GM19452 (cell line): ENCODE measurements at regions not wholly inside any gene's neighbourhood (a gene's known extent, or its start where the extent isn't known, plus 50 kb on each side); places are given as distances from the start of the nearest gene placed in this dataset.
"Not testable (repeated sequence)": the region's sequence is repeated elsewhere in the genome, so short reads cannot be mapped to it uniquely, and the experiment has no call there.

Experiments
- ATAC-seq: cut with Tn5 transposase; IDR thresholded peaks from one replicate; pipeline ENCODE4 v1.9.1; 2021; ENCODE audit not compliant: unreplicated experiment

DNA sequence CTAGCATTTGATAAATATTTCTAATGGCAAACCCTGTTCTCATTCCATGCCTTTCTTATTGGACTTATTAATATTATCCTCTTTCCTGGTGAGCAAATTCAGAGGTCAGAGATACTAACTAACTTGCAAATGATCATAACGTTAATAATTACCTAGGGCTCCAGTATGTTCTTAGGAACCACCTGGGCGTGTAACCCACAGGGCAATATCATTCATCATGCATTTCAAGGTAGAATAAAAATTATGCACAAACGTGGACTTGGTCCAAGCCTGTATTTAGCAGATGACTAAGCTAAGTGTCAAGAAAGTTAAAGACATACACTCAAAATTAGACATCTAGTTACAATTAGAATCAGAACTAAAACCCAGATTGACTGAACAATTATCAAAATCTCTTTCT, 850.1 kb downstream of the TRIML1 start:
- ATAC-seq: no peak

DNA sequence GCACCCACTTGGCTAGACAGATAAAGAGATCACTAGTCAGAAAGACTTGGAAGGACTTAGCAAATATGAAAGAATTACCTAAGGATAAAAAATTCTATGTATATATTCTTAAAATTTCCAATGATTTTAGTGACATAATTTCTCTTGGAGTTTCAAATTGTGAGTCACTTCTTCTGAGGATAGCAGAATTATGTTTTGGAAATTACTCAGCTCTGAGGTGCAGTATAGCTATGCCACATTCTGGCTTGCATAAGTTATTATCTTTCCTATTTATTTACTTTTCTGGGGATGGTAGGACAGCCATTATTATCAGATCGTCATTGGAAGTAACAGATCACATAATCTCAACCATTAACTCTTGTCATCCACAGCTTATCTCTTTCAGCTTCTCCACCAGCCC, 853.5 kb downstream of the TRIML1 start:
- no peak for ATAC-seq

DNA sequence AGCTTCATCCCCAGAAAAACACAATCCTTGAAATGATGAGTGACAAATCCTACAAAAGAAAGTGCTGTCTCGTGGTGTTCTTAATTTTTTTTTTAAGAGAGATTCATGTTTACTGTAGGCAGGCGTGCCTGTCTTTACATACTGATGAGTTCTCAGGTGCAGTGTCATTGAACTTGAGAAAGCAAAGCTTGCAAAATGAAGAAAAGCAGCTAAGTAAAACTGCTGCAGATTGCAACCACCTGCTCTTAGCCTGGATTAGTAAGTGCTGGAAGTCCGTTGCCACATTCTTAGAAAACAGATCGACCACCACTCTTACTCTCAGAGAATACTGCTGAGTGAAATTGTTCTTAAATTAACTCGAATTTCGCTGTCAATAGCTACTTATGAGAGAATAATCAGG, 854.6 kb downstream of the TRIML1 start:
- ATAC-seq: no peak

DNA sequence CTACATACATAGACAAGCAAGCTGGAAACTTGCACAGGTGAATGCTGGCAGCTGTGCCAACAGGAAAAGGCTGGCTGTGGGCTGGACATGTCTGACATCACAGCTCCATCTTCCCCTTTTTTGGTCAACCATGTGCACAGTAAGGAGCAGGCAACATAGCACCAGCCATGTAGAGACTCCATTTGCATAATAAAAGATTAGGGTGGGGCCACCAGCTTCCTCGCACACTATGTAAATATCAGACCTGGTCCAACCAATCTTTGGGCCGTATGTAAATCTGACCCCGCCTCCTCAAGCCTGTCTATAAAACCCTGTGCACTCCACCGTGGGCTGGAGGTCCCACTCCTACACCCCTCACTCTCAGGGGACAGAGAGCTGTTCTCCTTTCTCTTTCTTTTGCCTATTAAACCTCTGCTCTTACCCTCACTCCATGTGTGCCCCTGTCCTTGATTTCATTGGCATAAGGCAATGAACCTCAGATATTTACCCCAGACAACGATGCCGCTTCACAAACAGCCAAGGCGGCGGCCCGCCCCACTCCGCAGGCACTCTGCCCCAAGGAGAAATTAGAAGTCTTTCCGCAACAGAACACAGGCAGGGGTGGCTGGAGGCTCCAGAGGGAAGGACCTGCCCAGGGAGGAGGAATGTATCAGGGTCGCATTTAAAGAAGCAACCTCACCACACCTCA, 862.2 kb downstream of the TRIML1 start:
- ATAC-seq: no peak

DNA sequence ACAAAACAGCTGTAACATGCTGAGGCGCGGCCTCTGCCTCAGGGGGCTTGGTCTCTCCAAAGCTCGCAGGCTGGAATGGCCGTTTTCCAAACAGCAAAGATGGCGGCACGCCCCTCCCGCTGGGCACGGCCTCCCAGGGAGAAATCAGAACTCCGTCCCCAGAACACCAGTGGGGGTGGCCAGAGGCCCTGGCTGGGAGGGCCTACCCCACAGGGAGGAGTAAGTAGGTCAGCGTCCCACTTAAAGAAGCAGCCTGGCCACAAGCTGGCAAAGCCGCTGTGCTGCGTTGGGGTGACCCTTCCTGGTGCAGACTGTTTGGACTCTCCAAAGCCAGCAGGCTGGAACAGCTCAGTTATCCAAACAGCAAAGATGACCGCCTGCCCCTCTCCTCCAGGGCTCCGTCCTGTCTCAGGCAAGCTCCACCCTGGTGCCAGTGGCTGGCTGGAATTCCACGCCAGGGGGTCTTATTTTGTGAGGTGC, 862.8 kb downstream of the TRIML1 start:
- ATAC-seq: no peak

DNA sequence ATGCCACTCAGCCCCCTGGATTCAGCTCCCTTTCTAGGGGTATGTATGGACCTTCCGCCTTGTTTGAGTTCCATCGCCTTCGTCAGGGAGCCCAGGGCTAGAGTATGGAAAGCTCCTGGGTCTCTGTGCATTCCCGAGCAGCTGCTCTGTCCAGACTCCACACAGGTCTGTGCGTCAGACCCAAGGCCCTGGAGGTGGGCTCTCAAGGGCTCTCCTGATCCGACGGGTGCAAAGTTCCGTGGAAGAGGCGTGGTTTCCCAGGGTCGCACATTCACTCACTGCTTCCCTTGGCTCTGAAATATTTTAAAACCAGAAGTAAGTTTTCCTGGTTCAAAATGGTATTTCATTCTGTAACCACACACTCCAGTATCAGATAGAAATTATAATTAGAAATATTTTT, 863.2 kb downstream of the TRIML1 start:
- ATAC-seq: no peak

DNA sequence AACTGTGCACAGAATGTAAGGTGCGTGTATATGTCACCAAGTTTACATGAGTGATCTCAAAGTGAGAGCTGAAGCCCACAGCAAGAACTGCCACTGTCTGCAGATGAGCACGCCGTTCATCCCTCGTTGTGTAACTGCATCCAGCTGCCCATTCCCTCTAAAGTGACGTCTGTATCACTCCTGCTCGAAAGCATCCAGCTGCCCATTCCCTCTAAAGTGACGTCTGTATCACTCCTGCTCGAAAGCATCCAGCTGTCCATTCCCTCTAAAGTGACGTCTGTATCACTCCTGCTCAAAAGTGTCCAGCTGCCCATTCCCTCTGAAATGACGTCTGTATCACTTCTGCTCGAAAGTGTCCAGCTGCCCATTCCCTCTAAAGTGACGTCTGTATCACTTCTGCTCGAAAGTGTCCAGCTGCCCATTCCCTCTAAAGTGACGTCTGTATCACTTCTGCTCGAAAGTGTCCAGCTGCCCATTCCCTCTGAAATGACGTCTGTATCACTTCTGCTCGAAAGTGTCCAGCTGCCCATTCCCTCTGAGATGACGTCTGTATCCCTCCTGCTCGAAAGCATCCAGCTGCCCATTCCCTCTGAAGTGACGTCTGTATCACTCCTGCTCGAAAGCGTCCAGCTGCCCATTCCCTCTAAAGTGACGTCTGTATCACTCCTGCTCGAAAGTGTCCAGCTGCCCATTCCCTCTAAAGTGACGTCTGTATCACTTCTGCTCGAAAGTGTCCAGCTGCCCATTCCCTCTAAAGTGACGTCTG, 871.4 kb downstream of the TRIML1 start:
- not testable (repeated sequence) for ATAC-seq

DNA sequence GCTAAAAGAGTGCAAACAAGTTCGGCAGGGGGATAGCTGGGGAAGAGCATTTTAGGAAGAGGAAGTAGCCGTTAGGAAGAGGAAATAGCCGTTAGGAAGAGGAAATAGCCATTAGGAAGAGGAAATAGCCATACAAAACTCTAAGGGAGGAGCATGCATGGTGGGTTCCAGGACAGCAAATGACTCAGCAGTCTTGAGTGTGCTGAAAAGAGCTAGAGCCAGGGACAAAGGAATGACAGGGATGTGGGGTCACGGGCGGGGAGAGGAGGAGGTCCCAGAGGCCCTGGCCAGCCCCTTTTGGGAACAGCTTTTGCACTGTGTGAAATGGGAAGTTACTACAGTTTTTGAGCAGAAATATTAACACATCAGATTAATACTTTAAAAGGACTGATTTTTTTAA, 882.6 kb downstream of the TRIML1 start:
- ATAC-seq: no peak

DNA sequence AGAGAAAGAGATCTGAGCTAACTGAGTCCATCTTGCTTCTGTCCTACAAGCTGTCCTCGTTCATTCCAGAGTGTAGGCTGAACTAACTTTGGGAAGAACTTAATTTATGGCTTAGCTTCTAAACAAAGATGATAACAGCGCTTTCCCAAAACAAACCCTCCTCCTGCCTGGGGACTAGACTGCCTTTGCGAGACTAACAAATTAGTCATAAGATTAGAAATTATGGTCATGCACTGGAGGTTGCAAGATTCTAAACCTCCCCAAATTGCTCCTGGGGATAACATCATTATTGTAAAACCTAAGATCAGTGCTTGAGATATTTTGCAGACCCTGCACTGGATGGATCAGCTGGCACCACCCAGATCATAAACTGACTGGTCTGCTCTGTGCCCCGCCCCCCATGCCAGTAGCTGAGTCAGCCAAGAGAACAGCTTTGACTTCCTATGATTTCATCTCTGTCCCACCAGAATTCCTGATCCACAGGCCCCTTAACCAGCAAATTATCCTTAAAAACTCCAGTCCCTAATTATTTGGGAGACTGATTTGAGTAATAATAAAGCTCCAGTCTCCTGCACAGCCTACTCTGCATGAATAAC, 883.3 kb downstream of the TRIML1 start:
- no peak for ATAC-seq

DNA sequence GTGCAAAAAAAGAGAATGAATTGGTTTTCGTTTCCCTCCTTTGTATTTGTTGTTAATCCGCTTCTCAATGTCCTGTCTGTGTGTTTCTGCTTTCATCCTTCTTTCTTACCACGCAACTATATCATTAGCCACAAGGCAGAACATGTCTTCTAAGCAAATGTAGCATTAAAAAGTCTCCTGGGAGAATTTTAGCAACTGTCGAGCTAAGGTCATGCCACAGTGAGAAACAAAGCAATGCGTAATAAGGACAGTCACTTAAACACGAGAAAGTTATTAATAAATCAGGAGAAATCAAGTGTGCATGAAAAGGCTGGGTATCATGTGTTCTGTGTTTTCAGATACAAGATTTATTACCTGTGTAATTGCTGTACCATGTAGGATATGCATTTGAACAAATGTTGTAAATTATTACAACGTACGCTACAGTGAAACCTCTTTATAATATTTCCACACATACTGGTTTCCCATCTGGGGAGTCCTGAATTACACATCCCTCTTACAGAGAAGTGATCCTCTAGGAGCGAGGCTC, 890.8 kb downstream of the TRIML1 start:
- no peak for ATAC-seq

DNA sequence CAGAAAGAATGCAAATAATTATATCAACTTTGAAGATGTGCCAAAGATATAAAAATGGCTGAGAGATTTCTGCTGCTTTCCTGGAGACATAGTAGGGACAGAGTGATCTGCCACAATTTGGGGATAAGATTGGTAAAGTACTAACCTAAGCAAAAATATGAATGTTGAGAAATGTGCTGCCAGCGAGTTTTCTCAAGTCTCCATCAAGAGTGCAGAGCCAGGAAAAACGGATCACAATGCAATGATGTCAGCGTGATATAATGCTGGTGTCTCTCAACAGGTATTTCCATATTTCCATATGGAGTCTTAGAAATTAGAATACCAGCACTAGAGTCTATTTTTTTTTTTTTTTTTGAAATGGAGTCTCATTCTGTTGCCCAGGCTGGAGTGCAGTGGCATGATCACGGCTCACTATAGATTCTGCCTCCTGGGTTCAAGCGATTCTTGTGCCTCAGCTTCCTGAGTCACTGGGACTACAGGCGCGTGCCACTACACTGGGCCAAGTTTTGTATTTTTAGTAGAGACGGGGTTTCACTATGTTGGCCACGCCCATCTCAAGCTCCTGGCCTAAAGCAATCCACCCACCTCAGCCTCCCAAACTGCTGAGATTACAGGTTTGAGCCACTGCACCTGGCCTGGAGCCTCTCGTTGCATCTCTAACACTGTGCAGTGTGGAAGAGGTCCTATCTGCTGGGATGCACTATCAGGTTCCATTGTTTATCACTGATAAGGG, 893.5 kb downstream of the TRIML1 start:
- no peak for ATAC-seq

DNA sequence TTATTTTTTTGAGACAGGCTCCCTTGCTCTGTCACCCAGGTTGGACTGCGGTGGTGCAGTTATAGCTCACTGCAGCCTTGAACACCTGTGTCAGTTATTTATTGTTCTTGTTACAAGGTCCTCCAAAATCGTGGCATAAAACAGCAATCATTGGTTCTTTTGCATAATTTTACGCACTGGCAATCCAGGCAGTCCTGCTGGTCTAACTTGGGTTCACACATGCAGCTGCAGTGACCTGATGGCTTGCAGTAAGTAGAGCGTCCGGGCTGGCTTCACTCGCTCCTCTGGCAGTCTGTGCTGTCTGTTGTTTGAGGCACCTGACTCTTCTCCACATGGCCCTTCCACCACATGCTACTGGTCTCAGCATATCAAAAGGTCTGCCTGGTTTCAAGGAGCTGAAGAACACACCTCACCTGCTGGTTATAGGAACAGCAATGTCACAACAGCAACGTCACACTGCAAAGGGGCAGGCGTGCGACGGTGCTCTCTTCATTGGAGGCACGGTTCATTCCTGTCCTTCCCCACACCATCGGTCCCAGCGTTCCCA, 894.6 kb downstream of the TRIML1 start:
- ATAC-seq: no peak

DNA sequence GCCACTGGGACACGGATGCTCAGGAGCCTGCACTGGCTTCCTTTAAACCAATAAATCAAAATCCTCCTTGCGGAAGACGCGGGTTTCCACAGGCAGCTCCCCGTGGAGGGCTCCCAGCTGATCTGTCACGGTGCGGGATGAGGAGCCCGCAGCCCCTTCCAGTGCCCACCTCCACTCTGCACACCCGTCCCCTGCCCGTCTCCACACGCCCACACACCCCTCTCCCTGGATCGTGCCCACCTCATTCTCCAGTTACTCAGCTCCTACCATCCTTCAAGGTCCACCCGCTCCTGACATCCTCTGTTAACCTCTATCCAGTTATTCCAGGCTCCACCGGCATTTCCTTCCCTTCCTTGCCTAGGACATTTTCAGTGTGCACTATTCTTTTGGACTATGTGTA, 895.9 kb downstream of the TRIML1 start:
- no peak for ATAC-seq

DNA sequence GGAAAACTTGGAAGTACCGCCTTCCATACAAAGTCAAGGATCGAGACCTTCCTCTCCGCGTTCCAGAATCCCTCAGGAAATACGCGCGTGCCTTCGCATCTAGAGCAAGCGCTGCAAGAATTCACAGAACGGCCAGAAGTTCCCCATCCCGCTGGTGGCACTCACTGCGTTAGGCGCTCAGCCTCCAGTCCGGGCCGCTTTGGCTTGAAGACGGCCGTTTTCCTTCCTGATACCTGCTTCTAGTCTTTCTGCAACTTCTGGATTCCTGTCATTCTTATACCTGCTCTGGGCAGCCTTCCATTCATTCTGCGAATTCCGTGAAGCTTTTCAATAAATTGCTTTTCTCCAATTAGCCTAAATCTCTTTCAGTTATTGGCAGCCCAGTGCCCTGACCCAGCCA, 896.4 kb downstream of the TRIML1 start:
- no peak for ATAC-seq

DNA sequence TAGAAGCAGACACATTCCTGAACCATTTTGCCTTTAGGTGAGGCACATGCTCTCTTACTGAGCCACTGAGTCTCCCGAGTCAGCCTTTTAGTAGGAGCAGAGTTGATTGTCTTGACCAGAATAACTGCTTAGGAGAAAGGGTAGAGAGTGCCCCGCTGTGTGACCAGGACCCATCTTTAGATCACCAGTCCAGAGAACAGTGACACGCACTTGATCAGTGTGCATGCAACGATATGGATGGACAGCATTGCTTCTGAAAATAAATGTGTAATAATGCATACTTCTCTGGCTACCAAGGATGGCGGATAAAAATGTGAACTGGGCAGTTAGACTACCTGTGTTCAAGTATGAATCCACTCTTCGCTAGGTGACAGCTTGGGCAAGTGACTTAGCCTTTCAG, 897.7 kb downstream of the TRIML1 start:
- no peak for ATAC-seq

DNA sequence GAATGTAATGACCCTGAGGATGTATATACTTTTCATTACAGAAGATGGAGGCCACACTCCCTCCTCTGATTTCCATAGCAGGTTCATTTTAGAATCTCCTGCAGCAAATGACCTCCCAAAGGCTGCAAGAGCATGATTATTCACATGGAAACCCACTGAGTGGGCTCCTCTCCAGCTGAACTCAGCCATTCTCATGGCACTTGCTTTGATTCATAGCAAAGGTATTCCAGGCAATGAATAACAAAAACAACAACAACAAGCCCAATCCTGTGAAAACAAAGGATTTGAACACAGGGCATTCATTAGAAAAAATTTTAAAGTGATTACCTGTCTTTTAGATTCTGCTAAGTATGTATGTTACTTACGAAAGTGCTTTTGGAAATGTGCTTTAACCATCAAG, 894.0 kb upstream of the FRG1 start:
- ATAC-seq: no peak

DNA sequence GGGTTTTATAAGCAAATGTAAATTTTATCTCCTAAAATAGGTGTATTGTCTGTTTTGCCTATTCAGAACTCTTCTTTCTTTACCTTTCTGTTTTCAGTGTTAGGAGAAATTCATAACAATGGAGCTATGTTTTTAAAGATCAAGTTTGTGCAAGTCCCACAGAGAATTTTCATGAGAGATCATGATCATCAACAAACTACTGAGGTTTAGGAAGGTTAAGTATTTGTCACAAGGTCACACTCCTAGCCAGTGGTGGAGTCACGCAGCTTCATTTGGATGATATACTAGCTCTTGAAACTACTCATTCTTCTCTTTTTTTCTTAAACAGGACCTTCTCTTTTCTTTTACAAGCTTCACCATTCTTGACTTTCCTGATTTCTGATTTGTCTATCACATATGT, 892.6 kb upstream of the FRG1 start:
- ATAC-seq: no peak

DNA sequence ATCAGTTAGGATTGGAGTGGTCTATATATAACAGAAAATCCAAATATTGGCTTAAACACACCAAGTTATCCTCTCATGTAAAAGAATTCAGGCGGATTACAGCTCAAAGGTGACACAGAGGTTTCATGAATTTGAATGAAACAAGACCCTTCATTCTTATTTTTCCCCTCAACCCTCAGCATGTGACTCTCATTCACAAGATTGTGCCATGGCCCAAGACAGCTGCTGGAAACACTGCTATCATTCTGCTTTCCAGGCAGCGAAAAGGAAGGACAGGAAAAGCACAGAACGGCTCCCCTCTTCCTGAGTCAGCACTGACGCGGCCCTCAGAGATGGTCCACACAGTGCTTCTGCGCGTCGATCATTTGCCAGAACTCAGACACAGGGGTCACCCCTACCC, 891.0 kb upstream of the FRG1 start:
- ATAC-seq: no peak

DNA sequence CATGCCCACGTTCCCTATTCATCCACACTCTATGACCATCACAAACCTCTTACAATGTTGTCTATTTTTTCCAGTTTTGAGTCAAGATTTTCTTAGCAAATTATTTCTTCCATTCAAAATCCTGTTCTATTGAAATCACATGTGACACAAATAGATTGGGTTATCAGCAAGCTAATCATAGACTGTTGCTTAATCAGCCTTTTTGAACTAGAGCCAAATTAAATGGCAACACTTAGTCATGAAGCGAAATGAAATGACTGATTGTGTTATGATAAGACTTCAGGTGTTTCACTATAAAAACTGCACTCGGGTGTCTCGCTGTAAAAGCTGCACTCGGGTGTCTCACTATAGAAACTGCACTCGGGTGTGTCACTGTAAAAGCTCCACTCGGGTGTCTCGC, 890.0 kb upstream of the FRG1 start:
- no peak for ATAC-seq

DNA sequence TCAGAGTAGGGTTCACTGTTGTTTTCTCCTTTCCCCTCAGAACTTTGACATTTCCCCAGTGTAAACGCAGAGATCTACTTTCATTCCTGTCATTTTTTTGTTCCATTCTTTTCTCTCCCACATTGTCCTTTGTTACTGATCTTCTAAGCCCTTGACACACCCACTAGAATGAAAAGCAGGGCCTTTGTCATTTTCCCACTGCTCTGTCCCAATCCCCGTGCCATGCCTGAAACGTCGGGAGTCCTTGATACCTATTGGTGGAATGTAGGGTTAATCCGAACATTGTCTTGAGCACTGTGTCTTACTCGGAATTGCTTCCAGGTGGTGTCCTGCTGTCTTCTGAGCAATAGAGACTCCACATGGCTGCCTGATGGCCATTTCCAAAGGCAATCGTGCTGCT, 887.1 kb upstream of the FRG1 start:
- no peak for ATAC-seq

DNA sequence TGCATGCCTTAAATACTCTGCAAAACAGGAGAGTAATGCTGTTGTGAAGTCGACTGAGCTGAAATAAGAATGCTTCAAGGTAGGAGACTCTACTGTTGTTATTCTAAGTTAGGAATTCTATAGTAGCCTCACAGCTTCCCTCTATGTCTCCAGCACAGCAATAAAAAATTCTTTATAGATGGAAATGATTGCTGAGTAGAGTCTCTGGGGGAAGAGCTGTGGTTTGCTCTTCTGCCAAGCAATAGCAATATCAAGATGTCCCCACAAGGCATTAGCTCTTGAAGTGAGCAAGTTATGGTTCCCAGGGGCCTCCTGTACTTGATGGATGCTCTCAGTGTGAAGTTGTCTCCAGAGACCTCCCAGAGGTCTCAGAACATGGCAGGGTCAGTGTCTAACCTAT, 880.6 kb upstream of the FRG1 start:
- no peak for ATAC-seq
